Lower leg skin (tissue), 4 donors: ENCODE measurements at regions not wholly inside any gene's neighbourhood (a gene's known extent, or its start where the extent isn't known, plus 50 kb on each side); places are given as distances from the start of the nearest gene placed in this dataset.
"Not testable (repeated sequence)": the region's sequence is repeated elsewhere in the genome, so short reads cannot be mapped to it uniquely, and the experiment has no call there.

Experiments used
- DNase-seq, 2 donors: peaks; one replicate each; pipeline ENCODE4 v3.0.0-alpha.2; 2019; ENCODE audit warnings: low spot score in 2 of 2
- H3K4me3 ChIP-seq: fragments of 200-600 bp; sonication (generic); 2 replicates; pipeline ENCODE4 v1.5.1; 2017; ENCODE audit warnings: mild to moderate bottlenecking, low read depth; ENCODE audit not compliant: poor library complexity, severe bottlenecking
- CTCF ChIP-seq, 3 donors: fragments of 450-650 bp; IDR thresholded peaks; one replicate each; pipeline ENCODE4 v1.5.1; 2016; ENCODE audit warnings: antibody characterized with exemption in 3 of 3, mild to moderate bottlenecking in 3 of 3, moderate library complexity in 2 of 3
- POLR2A ChIP-seq, 2 donors: fragments of 450-650 bp; IDR thresholded peaks; one replicate each; pipeline ENCODE4 v1.6.1; 2016 to 2017; ENCODE audit warnings: antibody characterized with exemption in 2 of 2, mild to moderate bottlenecking in 1 of 2, moderate library complexity in 1 of 2
- WGBS, 2 donors: methylation state at CpG; one replicate each; pipeline ENCODE4 v1.1.5; 2018; 5-methylcytosine and 5-hydroxymethylcytosine counted together
- intact Hi-C: fragments of 100-400 bp; cut with DNase I; formaldehyde crosslinking; loops from one replicate; pipeline ENCODE4 v1.15.0; 2023; ENCODE audit warnings: low total_unique reads

DNA sequence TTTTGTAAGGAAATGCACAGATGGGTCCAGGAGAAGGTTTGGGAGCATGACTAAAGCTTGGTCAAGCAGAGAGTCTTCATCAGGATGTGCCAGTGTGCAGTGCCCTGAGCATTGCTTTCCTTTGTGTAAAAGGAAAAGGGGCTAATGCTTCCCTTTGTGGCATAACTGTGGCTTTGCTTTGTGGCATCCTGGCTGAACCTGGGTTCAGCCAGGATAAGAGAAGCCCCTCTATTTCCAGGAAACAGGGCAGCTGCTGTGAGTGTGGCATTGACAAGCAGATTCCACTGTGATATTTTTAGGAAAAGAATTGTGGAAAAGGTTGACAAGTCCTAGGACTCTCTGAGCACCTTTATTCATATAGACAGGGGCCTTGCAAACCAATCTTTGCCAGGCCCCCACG is 193.4 kb upstream of the CXCL12 start:
- 43 to 50% methylated on average over 1 of the region's 1 CpG for WGBS, 2 donors
- H3K4me3 ChIP-seq: no peak overlapping the region
- DNase-seq: no peak
- no peak for TF ChIP-seq POLR2A (IDR thresholded peaks at IDR 0.05)
- no peak for TF ChIP-seq CTCF (IDR thresholded peaks at IDR 0.05)
- intact Hi-C loops: no loop called here

- intact Hi-C loops, H3K4me3 ChIP-seq, DNase-seq: not testable (repeated sequence)
- 93 to 100% methylated on average over 1 of the region's 1 CpG for WGBS, 2 donors
Observed at GRCh38 chr10:44578963-44579362, 194.1 kb upstream of the CXCL12 start.

DNA sequence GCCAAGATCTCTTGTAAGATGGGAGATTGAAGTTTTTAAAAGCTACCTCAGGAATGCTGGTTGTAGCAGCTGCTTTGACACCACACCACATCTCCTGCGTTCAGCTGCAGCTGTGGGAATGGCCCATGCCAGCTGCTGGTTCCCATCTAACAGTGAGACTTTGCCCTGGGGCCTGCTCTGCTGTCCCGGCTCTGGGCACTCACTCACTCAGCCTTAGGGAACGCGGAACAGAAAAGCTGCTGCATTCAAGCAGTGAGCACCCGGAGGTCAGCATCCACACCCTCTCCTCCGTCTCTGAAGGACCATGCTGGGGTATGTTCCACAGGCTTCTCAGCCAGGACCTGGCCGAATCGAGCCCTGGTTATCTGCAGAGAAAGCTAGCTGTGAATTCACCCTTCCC is 197.1 kb upstream of the CXCL12 start:
- intact Hi-C loops: no loop called here

DNA sequence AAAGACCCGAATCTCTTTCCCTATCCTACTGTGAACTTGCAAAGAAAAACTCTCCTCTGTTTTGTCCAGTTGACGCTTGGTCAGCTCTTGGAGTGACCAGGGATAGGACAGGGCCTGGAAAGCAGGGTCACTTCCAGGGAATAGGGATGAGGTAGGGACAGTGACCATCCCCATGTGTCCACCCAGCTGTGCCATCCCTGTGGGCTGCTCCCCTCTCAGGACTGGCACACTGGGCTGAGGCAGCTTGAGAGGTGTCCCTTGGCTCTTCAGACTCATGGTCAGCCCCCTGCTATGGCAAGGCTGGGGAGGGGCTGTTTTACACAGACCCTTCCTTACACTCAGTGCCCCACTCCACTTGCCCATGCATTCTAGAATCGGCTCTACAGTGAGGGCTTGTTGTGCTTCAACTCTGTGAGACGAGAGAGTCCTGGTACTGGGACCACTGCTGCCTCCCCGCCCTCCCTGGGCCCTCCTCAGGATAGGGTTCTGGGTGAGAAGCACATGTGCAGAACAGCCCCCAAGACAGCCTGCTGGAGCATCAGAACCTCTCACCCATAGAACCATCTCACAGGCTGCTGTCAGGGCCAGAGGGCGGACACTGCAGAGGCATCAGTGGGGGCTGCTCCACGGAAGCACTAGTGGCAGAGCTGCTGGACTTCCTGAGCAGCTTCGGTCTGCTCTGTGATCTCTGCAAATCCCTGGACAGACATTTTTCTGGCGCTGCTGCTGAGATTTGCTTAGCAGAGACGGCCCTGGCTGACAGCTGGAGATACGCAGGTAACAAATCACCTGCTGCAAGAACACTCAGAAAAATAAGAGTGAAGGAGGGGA is 202.8 kb upstream of the CXCL12 start:
- no peak for DNase-seq
- no peak overlapping the region for H3K4me3 ChIP-seq
- intact Hi-C loops: no loop called here
- 63 to 77% methylated on average over 8 to 11 of the region's 11 CpGs for WGBS, 2 donors
- TF ChIP-seq POLR2A (IDR thresholded peaks at IDR 0.05) (no peak), CTCF (IDR thresholded peaks at IDR 0.05) (no peak)

More for the DNA sequence above, 197.1 kb upstream of the CXCL12 start:
- 84 to 89% methylated on average over 8 of the region's 8 CpGs for WGBS, 2 donors
- no peak for DNase-seq
- TF ChIP-seq CTCF (IDR thresholded peaks at IDR 0.05) (no peak), POLR2A (IDR thresholded peaks at IDR 0.05) (no peak)
- no peak overlapping the region for H3K4me3 ChIP-seq

- WGBS, 2 donors: 70 to 73% methylated on average over 17 of the region's 17 CpGs
- no peak overlapping the region for H3K4me3 ChIP-seq
- intact Hi-C loops: no loop called here
- no peak for TF ChIP-seq POLR2A (IDR thresholded peaks at IDR 0.05)
- TF ChIP-seq CTCF (IDR thresholded peaks at IDR 0.05): no peak
- no peak for DNase-seq
Observed at GRCh38 chr10:44589181-44589943, 204.5 kb upstream of the CXCL12 start.

DNA sequence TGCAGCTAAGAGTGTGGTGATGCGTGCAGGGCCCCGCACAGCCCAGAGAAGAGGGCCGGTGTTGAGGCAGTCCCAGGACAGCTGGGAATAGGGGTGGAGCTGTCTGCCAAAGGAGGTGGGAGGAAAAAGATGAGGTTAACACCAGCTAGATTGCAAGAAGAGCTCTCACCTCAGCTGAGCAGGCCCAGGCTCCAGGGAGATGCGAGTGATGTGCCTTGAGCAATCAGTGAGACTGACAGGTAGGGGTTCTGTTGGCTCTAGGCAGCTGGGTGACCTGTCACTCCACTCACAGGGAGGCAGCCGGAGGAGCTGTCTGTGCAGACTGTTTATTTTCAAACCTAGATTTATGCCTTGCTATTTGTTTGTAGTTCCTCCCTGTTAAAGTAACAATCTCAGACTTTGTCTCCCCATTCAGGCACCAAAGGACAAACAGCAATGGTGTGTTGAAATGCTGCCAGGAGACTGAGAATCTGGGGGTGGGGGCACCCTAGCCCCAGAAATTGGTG is 205.1 kb upstream of the CXCL12 start:
- TF ChIP-seq CTCF (IDR thresholded peaks at IDR 0.05) (no peak), POLR2A (IDR thresholded peaks at IDR 0.05) (no peak)
- 58 to 65% methylated on average over 5 of the region's 5 CpGs for WGBS, 2 donors
- intact Hi-C loops: no loop called here
- DNase-seq: no peak
- no peak overlapping the region for H3K4me3 ChIP-seq
